ENCODE measurements at regions not wholly inside any gene's neighbourhood (a gene's known extent, or its start where the extent isn't known, plus 50 kb on each side); places are given as distances from the start of the nearest gene placed in this dataset.

GRCh38 chr17:33598797-33599196, 305.7 kb upstream of the ASIC2 start:
- DNase-seq, result no peak
- no peak overlapping the region for H3K4me3 ChIP-seq (replicated peaks in 1 of 3)
- WGBS, 2 donors, result 98 to 100% methylated on average over 2 of the region's 2 CpGs
- no peaks in the 10 kb centered on the region for H3K4me1 ChIP-seq
- no peaks in the 10 kb centered on the region for H3K36me3 ChIP-seq
- no peaks in the 10 kb centered on the region for H3K27me3 ChIP-seq
- intact Hi-C loops (cut with DNase I), result no loop called here
- H3K27ac ChIP-seq, result no peak overlapping the region
- no peaks in the 10 kb centered on the region for H3K9me3 ChIP-seq
- TF ChIP-seq POLR2A (IDR thresholded peaks at IDR 0.05), result no peak
- TF ChIP-seq CTCF (IDR thresholded peaks at IDR 0.05), result no peak

GRCh38 chr17:33602981-33603380, 309.9 kb upstream of the ASIC2 start:
- Histone ChIP-seq H3K9me3 (no peaks in the 10 kb centered on the region), H3K27ac (no peak overlapping the region), H3K27me3 (no peaks in the 10 kb centered on the region), H3K36me3 (no peaks in the 10 kb centered on the region), H3K4me3 (replicated peaks in 1 of 3) (no peak overlapping the region), H3K4me1 (no peaks in the 10 kb centered on the region)
- TF ChIP-seq CTCF (IDR thresholded peaks at IDR 0.05), result no peak
- no peak for TF ChIP-seq POLR2A (IDR thresholded peaks at IDR 0.05)
- intact Hi-C loops (cut with DNase I), result no loop called here
- 14 to 15% methylated on average over 1 of the region's 1 CpG for WGBS, 2 donors
- no peak for DNase-seq

- intact Hi-C loops (cut with DNase I), result no loop called here
- Histone ChIP-seq H3K9me3 (no peaks in the 10 kb centered on the region), H3K4me3 (replicated peaks in 1 of 3) (no peak overlapping the region), H3K36me3 (no peaks in the 10 kb centered on the region), H3K27ac (no peak overlapping the region), H3K27me3 (no peaks in the 10 kb centered on the region), H3K4me1 (no peaks in the 10 kb centered on the region)
- 45 to 79% methylated on average over 2 of the region's 2 CpGs for WGBS, 2 donors
- no peak for TF ChIP-seq CTCF (IDR thresholded peaks at IDR 0.05)
- TF ChIP-seq POLR2A (IDR thresholded peaks at IDR 0.05), result no peak
- DNase-seq, result no peak
These were observed 310.7 kb upstream of the ASIC2 start for GRCh38 chr17:33603789-33604188.

GRCh38 chr17:33611532-33611931, 318.4 kb upstream of the ASIC2 start:
- Histone ChIP-seq H3K36me3 (no peaks in the 10 kb centered on the region), H3K27me3 (no peaks in the 10 kb centered on the region), H3K9me3 (no peaks in the 10 kb centered on the region), H3K4me1 (no peaks in the 10 kb centered on the region), H3K27ac (no peak overlapping the region), H3K4me3 (replicated peaks in 1 of 3) (no peak overlapping the region)
- intact Hi-C loops (cut with DNase I), result no loop called here
- WGBS, 2 donors, result 6 to 7% methylated on average over 1 of the region's 1 CpG
- DNase-seq, result no peak
- TF ChIP-seq CTCF (IDR thresholded peaks at IDR 0.05), result no peak
- TF ChIP-seq POLR2A (IDR thresholded peaks at IDR 0.05), result no peak

- H3K4me1 ChIP-seq, result no peaks in the 10 kb centered on the region
- no peak overlapping the region for H3K4me3 ChIP-seq (replicated peaks in 1 of 3)
- H3K27me3 ChIP-seq, result no peaks in the 10 kb centered on the region
- H3K27ac ChIP-seq, result no peak overlapping the region
- H3K36me3 ChIP-seq, result no peaks in the 10 kb centered on the region
- intact Hi-C loops (cut with DNase I), result no loop called here
- WGBS, 2 donors, result 21 to 45% methylated on average over 3 of the region's 3 CpGs
- H3K9me3 ChIP-seq, result no peaks in the 10 kb centered on the region
- no peak for DNase-seq
- no peak for TF ChIP-seq CTCF (IDR thresholded peaks at IDR 0.05)
- TF ChIP-seq POLR2A (IDR thresholded peaks at IDR 0.05), result no peak
These were observed 322.8 kb upstream of the ASIC2 start for GRCh38 chr17:33615861-33616260.
